ENCODE measurements at regions not wholly inside any gene's neighbourhood (a gene's known extent, or its start where the extent isn't known, plus 50 kb on each side); places are given as distances from the start of the nearest gene placed in this dataset.

GRCh38 chr5:35518104-35518503, 99.6 kb upstream of the SPEF2 start:
- no peaks in the 10 kb centered on the region for H3K27me3 ChIP-seq
- no peak for TF ChIP-seq CTCF (IDR thresholded peaks at IDR 0.05)
- H3K4me3 ChIP-seq, result no peak overlapping the region
- H3K27ac ChIP-seq, result no peak overlapping the region
- intact Hi-C loops (cut with DNase I), result no loop called here
- H3K9me3 ChIP-seq, result no peaks in the 10 kb centered on the region
- WGBS, 2 donors, result 88 to 91% methylated on average over 1 of the region's 1 CpG
- FAIRE-seq (no peak), ATAC-seq (peak in 1 of 4 donors; percentile 42), DNase-seq (no peak)
- H3K36me3 ChIP-seq, result no peaks in the 10 kb centered on the region
- no peaks in the 10 kb centered on the region for H3K4me1 ChIP-seq

GRCh38 chr5:35516271-35516670, 101.4 kb upstream of the SPEF2 start:
- H3K27ac ChIP-seq, result no peak overlapping the region
- FAIRE-seq (no peak), DNase-seq (no peak), ATAC-seq (no peak)
- intact Hi-C loops (cut with DNase I), result no loop called here
- H3K4me1 ChIP-seq, result no peaks in the 10 kb centered on the region
- no peak overlapping the region for H3K4me3 ChIP-seq
- no peaks in the 10 kb centered on the region for H3K9me3 ChIP-seq
- no peaks in the 10 kb centered on the region for H3K36me3 ChIP-seq
- no peaks in the 10 kb centered on the region for H3K27me3 ChIP-seq
- 7 to 22% methylated on average over 1 of the region's 1 CpG for WGBS, 2 donors
- no peak for TF ChIP-seq CTCF (IDR thresholded peaks at IDR 0.05)

GRCh38 chr5:35513612-35514011, 104.1 kb upstream of the SPEF2 start:
- WGBS, 2 donors, result 93% methylated on average over 1 of the region's 1 CpG
- no peaks in the 10 kb centered on the region for H3K27me3 ChIP-seq
- H3K4me1 ChIP-seq, result no peaks in the 10 kb centered on the region
- intact Hi-C loops (cut with DNase I), result no loop called here
- H3K36me3 ChIP-seq, result no peaks in the 10 kb centered on the region
- no peak overlapping the region for H3K27ac ChIP-seq
- no peaks in the 10 kb centered on the region for H3K9me3 ChIP-seq
- no peak overlapping the region for H3K4me3 ChIP-seq
- FAIRE-seq (no peak), DNase-seq (no peak), ATAC-seq (no peak)
- TF ChIP-seq CTCF (IDR thresholded peaks at IDR 0.05), result no peak

- no peak for TF ChIP-seq CTCF (IDR thresholded peaks at IDR 0.05)
- WGBS, 2 donors, result 44 to 56% methylated on average over 4 of the region's 4 CpGs
- DNase-seq, result no peak
- FAIRE-seq, result no peak
- H3K9me3 ChIP-seq, result no peaks in the 10 kb centered on the region
- intact Hi-C loops (cut with DNase I), result no loop called here
- no peaks in the 10 kb centered on the region for H3K4me1 ChIP-seq
- H3K27ac ChIP-seq, result no peak overlapping the region
- no peaks in the 10 kb centered on the region for H3K27me3 ChIP-seq
- ATAC-seq, result no peak
- H3K36me3 ChIP-seq, result no peaks in the 10 kb centered on the region
- no peak overlapping the region for H3K4me3 ChIP-seq
Measured at GRCh38 chr5:35502206-35502605, 115.5 kb upstream of the SPEF2 start.

- Histone ChIP-seq H3K9me3 (no peaks in the 10 kb centered on the region), H3K36me3 (no peaks in the 10 kb centered on the region), H3K27me3 (no peaks in the 10 kb centered on the region), H3K27ac (no peak overlapping the region), H3K4me3 (no peak overlapping the region), H3K4me1 (peaks cover 0 to 5% (median 3%) of the 10 kb centered on the region in 3 donors)
- FAIRE-seq (no peak), DNase-seq (no peak), ATAC-seq (no peak)
- intact Hi-C loops (cut with DNase I), result no loop called here
- WGBS, 2 donors, result 80 to 88% methylated on average over 3 of the region's 3 CpGs
- no peak for TF ChIP-seq CTCF (IDR thresholded peaks at IDR 0.05)
Measured at GRCh38 chr5:35488791-35489190, 128.9 kb upstream of the SPEF2 start.
